ENCODE measurements at regions not wholly inside any gene's neighbourhood (a gene's known extent, or its start where the extent isn't known, plus 50 kb on each side); places are given as distances from the start of the nearest gene placed in this dataset.
"Not testable (repeated sequence)": the region's sequence is repeated elsewhere in the genome, so short reads cannot be mapped to it uniquely, and the experiment has no call there.

GRCh38 chr11:97548280-97548679 lies 1158.5 kb downstream of the JRKL start:
- H3K9me3 Mint-ChIP-seq: no peaks in the 10 kb centered on the region
- no peak for DNase-seq (ENCODE audit: low spot score)
- no peak for TF ChIP-seq EZH2 (IDR thresholded peaks at IDR 0.05)
- TF ChIP-seq CTCF (IDR thresholded peaks at IDR 0.05): no peak

GRCh38 chr11:97557399-97557798 lies 1167.6 kb downstream of the JRKL start:
- Histone ChIP-seq H3K4me2 (no peak overlapping the region), H3K36me3 (no peaks in the 10 kb centered on the region), H3F3A (ENCODE audit: low read depth) (no peaks in the 10 kb centered on the region), H3K9ac (no peak overlapping the region), H3K27me3 (no peaks in the 10 kb centered on the region), H3K4me3 (no peak overlapping the region), H3K4me1 (no peaks in the 10 kb centered on the region), H3K9me3 (ENCODE audit: low read depth) (no peaks in the 10 kb centered on the region), H3K27ac (no peak overlapping the region), H4K20me1 (ENCODE audit: low read depth) (no peaks in the 10 kb centered on the region), H2AFZ (replicated peaks) (no peak overlapping the region), H3K79me2 (ENCODE audit: low read depth) (no peaks in the 10 kb centered on the region)
- DNase-seq (ENCODE audit: low spot score): no peak
- H3K27ac Mint-ChIP-seq: no peak overlapping the region
- no peak overlapping the region for H3K4me3 Mint-ChIP-seq
- no peaks in the 10 kb centered on the region for H3K4me1 Mint-ChIP-seq
- H3K9me3 Mint-ChIP-seq: no peaks in the 10 kb centered on the region
- no peaks in the 10 kb centered on the region for H3K36me3 Mint-ChIP-seq
- TF ChIP-seq CTCF (IDR thresholded peaks at IDR 0.05) (peak; percentile 22), EZH2 (IDR thresholded peaks at IDR 0.05) (no peak)
- no peaks in the 10 kb centered on the region for H3K27me3 Mint-ChIP-seq (ENCODE audit: insufficient read depth, low read depth)

More at GRCh38 chr11:97548280-97548679, 1158.5 kb downstream of the JRKL start:
- no peak overlapping the region for H3K27ac ChIP-seq
- no peaks in the 10 kb centered on the region for H3K36me3 Mint-ChIP-seq
- no peaks in the 10 kb centered on the region for H3K36me3 ChIP-seq
- H3K79me2 ChIP-seq (ENCODE audit: low read depth): no peaks in the 10 kb centered on the region
- H3K9me3 ChIP-seq (ENCODE audit: low read depth): no peaks in the 10 kb centered on the region
- no peaks in the 10 kb centered on the region for H3K27me3 Mint-ChIP-seq (ENCODE audit: insufficient read depth, low read depth)
- H3K4me1 ChIP-seq: no peaks in the 10 kb centered on the region
- no peaks in the 10 kb centered on the region for H3K27me3 ChIP-seq
- no peaks in the 10 kb centered on the region for H4K20me1 ChIP-seq (ENCODE audit: low read depth)
- H3K4me3 Mint-ChIP-seq: no peak overlapping the region
- H2AFZ ChIP-seq (replicated peaks): no peak overlapping the region
- no peaks in the 10 kb centered on the region for H3F3A ChIP-seq (ENCODE audit: low read depth)
- H3K9ac ChIP-seq: no peak overlapping the region
- H3K27ac Mint-ChIP-seq: no peak overlapping the region
- H3K4me3 ChIP-seq: no peak overlapping the region
- H3K4me1 Mint-ChIP-seq: no peaks in the 10 kb centered on the region
- H3K4me2 ChIP-seq: no peak overlapping the region

- Histone ChIP-seq H2AFZ (replicated peaks) (no peak overlapping the region), H3K4me1 (no peaks in the 10 kb centered on the region), H3K27ac (no peak overlapping the region), H4K20me1 (ENCODE audit: low read depth) (no peaks in the 10 kb centered on the region), H3F3A (ENCODE audit: low read depth) (no peaks in the 10 kb centered on the region), H3K27me3 (no peaks in the 10 kb centered on the region), H3K36me3 (no peaks in the 10 kb centered on the region), H3K4me3 (no peak overlapping the region), H3K9me3 (ENCODE audit: low read depth) (no peaks in the 10 kb centered on the region), H3K79me2 (ENCODE audit: low read depth) (no peaks in the 10 kb centered on the region), H3K9ac (no peak overlapping the region), H3K4me2 (no peak overlapping the region)
- Mint-ChIP-seq H3K4me3 (no peak overlapping the region), H3K9me3 (peaks cover 4% of the 10 kb centered on the region), H3K27me3 (ENCODE audit: insufficient read depth, low read depth) (peaks cover 4% of the 10 kb centered on the region), H3K36me3 (no peaks in the 10 kb centered on the region), H3K4me1 (no peaks in the 10 kb centered on the region), H3K27ac (no peak overlapping the region)
- TF ChIP-seq CTCF (IDR thresholded peaks at IDR 0.05): no peak
- no peak for TF ChIP-seq EZH2 (IDR thresholded peaks at IDR 0.05)
- no peak for TF ChIP-seq EZH2phosphoT487 (IDR thresholded peaks at IDR 0.05)
- no peak for DNase-seq (ENCODE audit: low spot score)
Observed at GRCh38 chr11:97567801-97568200, 1178.0 kb downstream of the JRKL start.

- Histone ChIP-seq H3K4me2 (no peak overlapping the region), H3K9ac (no peak overlapping the region), H3K36me3 (no peaks in the 10 kb centered on the region), H3K9me3 (ENCODE audit: low read depth) (no peaks in the 10 kb centered on the region), H3K27me3 (no peaks in the 10 kb centered on the region), H4K20me1 (ENCODE audit: low read depth) (no peaks in the 10 kb centered on the region), H3K27ac (no peak overlapping the region), H3K4me1 (no peaks in the 10 kb centered on the region), H3F3A (ENCODE audit: low read depth) (no peaks in the 10 kb centered on the region), H3K4me3 (no peak overlapping the region), H2AFZ (replicated peaks) (no peak overlapping the region), H3K79me2 (ENCODE audit: low read depth) (no peaks in the 10 kb centered on the region)
- Mint-ChIP-seq H3K27ac (no peak overlapping the region), H3K9me3 (peaks cover 4% of the 10 kb centered on the region), H3K36me3 (no peaks in the 10 kb centered on the region), H3K4me3 (no peak overlapping the region), H3K4me1 (no peaks in the 10 kb centered on the region), H3K27me3 (ENCODE audit: insufficient read depth, low read depth) (peaks cover 4% of the 10 kb centered on the region)
- no peak for DNase-seq (ENCODE audit: low spot score)
- TF ChIP-seq EZH2 (IDR thresholded peaks at IDR 0.05): no peak
- TF ChIP-seq EZH2phosphoT487 (IDR thresholded peaks at IDR 0.05): no peak
- no peak for TF ChIP-seq CTCF (IDR thresholded peaks at IDR 0.05)
Observed at GRCh38 chr11:97570636-97571035, 1180.8 kb downstream of the JRKL start.

- not testable (repeated sequence) for H4K20me1 ChIP-seq (ENCODE audit: low read depth); DNase-seq (ENCODE audit: low spot score); H3K4me3 ChIP-seq; H3K36me3 Mint-ChIP-seq; H3K79me2 ChIP-seq (ENCODE audit: low read depth); H3K9me3 ChIP-seq (ENCODE audit: low read depth); H3K4me1 ChIP-seq; H3F3A ChIP-seq (ENCODE audit: low read depth); H2AFZ ChIP-seq (replicated peaks); H3K9me3 Mint-ChIP-seq; H3K4me2 ChIP-seq; H3K27ac Mint-ChIP-seq; H3K27me3 Mint-ChIP-seq (ENCODE audit: insufficient read depth, low read depth); H3K9ac ChIP-seq; H3K4me1 Mint-ChIP-seq; H3K27me3 ChIP-seq; H3K4me3 Mint-ChIP-seq; H3K36me3 ChIP-seq; H3K27ac ChIP-seq
Observed at GRCh38 chr11:97573771-97574170, 1184.0 kb downstream of the JRKL start.
